ENCODE measurements at regions not wholly inside any gene's neighbourhood (a gene's known extent, or its start where the extent isn't known, plus 50 kb on each side); places are given as distances from the start of the nearest gene placed in this dataset.

DNA sequence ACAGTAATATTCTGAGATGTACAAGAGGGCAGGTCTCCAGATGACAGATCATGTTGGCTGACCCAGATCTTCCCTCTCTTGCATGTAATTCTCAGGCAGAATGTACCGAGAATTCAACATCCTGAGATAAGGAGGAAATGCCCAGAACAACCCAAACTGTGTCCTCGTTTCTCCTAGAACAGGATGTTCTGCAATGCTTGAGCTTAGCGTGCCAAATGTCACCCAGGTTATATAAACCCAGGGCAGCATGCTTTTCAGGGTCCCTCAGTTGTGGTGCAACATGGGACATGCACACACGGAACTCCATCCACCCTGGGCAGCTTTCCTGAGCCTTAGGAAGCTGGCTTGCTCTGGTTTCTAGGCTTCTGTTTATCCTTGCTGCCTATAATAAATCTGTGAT is 102.1 kb upstream of the CMC1 start:
- intact Hi-C loops (cut with DNase I): no loop called here
- TF ChIP-seq, protein P1, sequence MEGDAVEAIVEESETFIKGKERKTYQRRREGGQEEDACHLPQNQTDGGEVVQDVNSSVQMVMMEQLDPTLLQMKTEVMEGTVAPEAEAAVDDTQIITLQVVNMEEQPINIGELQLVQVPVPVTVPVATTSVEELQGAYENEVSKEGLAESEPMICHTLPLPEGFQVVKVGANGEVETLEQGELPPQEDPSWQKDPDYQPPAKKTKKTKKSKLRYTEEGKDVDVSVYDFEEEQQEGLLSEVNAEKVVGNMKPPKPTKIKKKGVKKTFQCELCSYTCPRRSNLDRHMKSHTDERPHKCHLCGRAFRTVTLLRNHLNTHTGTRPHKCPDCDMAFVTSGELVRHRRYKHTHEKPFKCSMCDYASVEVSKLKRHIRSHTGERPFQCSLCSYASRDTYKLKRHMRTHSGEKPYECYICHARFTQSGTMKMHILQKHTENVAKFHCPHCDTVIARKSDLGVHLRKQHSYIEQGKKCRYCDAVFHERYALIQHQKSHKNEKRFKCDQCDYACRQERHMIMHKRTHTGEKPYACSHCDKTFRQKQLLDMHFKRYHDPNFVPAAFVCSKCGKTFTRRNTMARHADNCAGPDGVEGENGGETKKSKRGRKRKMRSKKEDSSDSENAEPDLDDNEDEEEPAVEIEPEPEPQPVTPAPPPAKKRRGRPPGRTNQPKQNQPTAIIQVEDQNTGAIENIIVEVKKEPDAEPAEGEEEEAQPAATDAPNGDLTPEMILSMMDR (IDR thresholded peaks at IDR 0.05): no peak
- no peak for TF ChIP-seq POLR2A (IDR thresholded peaks at IDR 0.05)
- peak overlapping the region in 2 of 5 donors; percentile 45 to 52 for H3K27ac ChIP-seq

DNA sequence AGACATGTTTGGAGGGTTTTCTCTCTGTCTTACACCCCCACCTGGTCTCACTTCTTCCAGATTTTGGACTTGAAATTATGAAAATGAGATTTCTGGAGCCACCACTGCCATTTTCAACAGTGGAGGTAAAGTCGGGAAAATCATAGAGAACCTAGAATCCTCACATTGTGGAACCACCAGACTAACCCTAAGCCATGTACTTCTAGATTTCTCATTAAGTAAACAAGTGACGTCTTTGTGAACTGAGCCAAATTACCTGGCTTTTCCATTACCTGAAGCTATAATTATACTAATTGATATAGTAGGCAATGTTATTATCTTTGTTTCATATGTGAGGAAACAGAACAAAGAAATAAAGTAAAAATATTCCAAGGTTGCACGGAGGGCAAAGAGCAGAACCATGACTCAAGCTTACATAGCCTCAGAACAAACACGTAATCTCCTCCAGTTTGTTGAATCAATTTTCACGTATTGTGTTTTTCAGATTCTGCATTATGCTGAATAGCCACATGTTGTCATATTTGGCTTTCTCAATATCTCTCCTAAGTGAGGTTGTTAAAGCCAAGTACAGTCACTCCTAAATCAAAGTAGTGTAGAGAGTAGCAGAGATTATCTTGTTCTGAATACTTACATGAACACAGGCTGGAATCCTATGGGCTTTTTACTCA is 101.3 kb upstream of the CMC1 start:
- 49 to 73% (median 72%) methylated on average over 5 of the region's 5 CpGs for WGBS, 4 donors
- Histone ChIP-seq H3K4me1 (replicated peaks in 1 of 2) (peaks cover 0 to 6% of the 10 kb centered on the region in 2 donors), H3K27me3 (no peaks in the 10 kb centered on the region), H3K27ac (peak overlapping the region in 2 of 5 donors; percentile 45 to 52), H3K36me3 (replicated peaks in 1 of 2) (no peaks in the 10 kb centered on the region), H3K9me3 (replicated peaks in 1 of 3) (no peaks in the 10 kb centered on the region), H3K4me3 (no peak overlapping the region)
- intact Hi-C loops (cut with DNase I): no loop called here
- no peak for TF ChIP-seq POLR2A (IDR thresholded peaks at IDR 0.05)
- TF ChIP-seq, protein P1 (IDR thresholded peaks at IDR 0.05): no peak
- DNase-seq: no peak

More for the DNA sequence above, 102.1 kb upstream of the CMC1 start:
- peak; percentile 15 to 82 (median 56) for DNase-seq
- H3K9me3 ChIP-seq (replicated peaks in 1 of 3): no peaks in the 10 kb centered on the region
- H3K36me3 ChIP-seq (replicated peaks in 1 of 2): no peaks in the 10 kb centered on the region
- H3K4me3 ChIP-seq: no peak overlapping the region
- peaks cover 0 to 6% of the 10 kb centered on the region in 2 donors for H3K4me1 ChIP-seq (replicated peaks in 1 of 2)
- no peaks in the 10 kb centered on the region for H3K27me3 ChIP-seq
- 27 to 51% (median 39%) methylated on average over 4 of the region's 4 CpGs for WGBS, 4 donors

DNA sequence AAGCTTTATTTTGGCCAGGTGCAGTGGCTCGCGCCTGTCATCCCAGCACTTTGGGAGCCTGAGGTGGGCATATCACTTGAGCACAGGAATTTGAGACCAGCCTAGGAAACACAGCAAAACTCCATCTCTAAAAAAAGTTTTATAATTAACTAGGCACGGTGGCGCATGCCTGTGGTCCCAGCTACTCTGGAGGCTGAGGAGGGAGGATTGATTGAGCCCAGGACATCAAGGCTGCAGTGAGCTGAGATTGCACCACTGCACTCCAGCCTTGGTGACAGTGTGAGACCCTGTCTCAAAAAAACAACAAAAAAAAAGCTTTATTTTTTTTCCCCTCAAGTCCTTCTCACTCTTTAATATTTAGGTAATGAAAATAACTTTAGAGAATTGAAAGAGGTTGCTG is 100.8 kb upstream of the CMC1 start:
- Histone ChIP-seq H3K36me3 (replicated peaks in 1 of 2) (no peaks in the 10 kb centered on the region), H3K27me3 (no peaks in the 10 kb centered on the region), H3K9me3 (replicated peaks in 1 of 3) (no peaks in the 10 kb centered on the region), H3K27ac (peak overlapping the region in 2 of 5 donors; percentile 20 to 52), H3K4me1 (replicated peaks in 1 of 2) (peaks cover 0 to 6% of the 10 kb centered on the region in 2 donors), H3K4me3 (no peak overlapping the region)
- WGBS, 4 donors: 83 to 97% (median 88%) methylated on average over 4 of the region's 4 CpGs
- intact Hi-C loops (cut with DNase I): no loop called here
- no peak for DNase-seq
- no peak for TF ChIP-seq POLR2A (IDR thresholded peaks at IDR 0.05)
- TF ChIP-seq, protein P1 (IDR thresholded peaks at IDR 0.05): no peak

DNA sequence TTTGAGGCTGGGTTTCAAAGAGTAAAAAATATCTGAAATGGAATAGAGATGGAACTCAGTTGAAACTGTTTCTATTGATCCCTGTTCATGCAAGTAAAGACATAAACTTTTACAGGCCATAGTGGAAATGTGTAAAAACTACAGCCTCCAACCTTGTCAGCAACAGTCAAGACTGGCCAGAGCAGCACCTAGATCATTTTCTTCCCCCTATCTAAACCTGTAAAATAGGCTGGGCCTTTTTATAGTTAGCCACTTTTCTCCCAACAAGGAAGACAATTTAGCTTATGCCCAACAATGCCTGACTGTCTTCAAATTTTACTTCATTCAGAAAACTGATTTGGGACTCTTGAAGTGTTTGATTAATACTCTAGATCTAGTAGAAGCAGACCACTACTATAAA is 91.5 kb upstream of the CMC1 start:
- peaks cover 0 to 17% of the 10 kb centered on the region in 2 donors for H3K4me1 ChIP-seq (replicated peaks in 1 of 2)
- H3K36me3 ChIP-seq (replicated peaks in 1 of 2): no peaks in the 10 kb centered on the region
- DNase-seq: no peak
- no peaks in the 10 kb centered on the region for H3K27me3 ChIP-seq
- H3K4me3 ChIP-seq: no peak overlapping the region
- no peaks in the 10 kb centered on the region for H3K9me3 ChIP-seq (replicated peaks in 1 of 3)
- no peak overlapping the region for H3K27ac ChIP-seq
- TF ChIP-seq, protein P1 (IDR thresholded peaks at IDR 0.05): no peak
- TF ChIP-seq POLR2A (IDR thresholded peaks at IDR 0.05): no peak
- intact Hi-C loops (cut with DNase I): no loop called here

Data from adrenal gland (tissue), 9 donors.